HG03521 (cell line): ENCODE measurements at regions not wholly inside any gene's neighbourhood (a gene's known extent, or its start where the extent isn't known, plus 50 kb on each side); places are given as distances from the start of the nearest gene placed in this dataset.
A peak's percentile ranks its signal among the peaks of the same experiment; 100 is the strongest.
"Not testable (repeated sequence)": the region's sequence is repeated elsewhere in the genome, so short reads cannot be mapped to it uniquely, and the experiment has no call there.

ENCODE experiments used
- ATAC-seq: cut with Tn5 transposase; IDR thresholded peaks from one replicate; pipeline ENCODE4 v1.9.1; 2021; ENCODE audit warnings: mild to moderate bottlenecking, moderate library complexity; ENCODE audit not compliant: unreplicated experiment

DNA sequence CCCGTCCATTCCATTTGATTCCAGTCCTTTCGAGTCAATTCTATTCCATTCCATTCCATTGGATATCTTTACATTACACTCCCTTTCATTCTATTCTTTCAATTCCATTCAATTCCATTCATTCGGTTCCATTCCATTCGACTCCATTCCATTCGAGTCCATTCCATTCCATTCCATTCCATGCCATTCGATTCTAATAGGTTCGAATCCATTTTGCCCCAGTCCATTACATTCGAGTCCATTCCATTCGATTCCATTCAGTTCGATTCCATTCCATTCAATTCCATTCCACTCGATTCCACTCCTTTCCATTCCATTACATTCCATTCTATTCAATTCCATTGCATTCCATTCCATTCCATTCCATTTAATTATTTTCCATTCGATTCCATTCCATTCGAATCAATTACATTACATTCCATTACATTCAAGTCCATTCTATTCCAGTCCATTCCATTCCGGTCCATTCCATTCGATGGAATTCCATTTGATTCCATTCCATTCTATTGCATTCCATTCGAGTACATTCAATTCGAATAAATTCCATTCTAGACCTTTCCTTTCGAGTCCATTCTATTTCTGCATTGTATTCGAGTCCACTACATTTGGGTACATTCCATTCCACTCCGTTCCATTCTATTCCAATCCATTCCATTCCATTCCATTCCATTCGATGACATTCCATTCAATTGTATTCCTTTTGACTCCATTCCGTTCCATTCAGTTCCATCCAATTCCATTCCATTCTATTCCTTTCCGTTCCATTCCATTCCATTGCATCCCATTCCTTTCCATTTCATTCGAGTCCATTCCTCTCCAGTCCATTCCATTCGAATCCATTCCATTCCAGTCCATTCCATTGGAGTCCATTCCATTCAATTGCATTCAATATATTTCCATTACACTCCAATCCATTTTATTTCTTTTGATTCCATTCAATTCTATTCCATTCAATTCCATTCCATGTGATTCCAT, 2604.8 kb upstream of the TPTE start:
- no peak for ATAC-seq

DNA sequence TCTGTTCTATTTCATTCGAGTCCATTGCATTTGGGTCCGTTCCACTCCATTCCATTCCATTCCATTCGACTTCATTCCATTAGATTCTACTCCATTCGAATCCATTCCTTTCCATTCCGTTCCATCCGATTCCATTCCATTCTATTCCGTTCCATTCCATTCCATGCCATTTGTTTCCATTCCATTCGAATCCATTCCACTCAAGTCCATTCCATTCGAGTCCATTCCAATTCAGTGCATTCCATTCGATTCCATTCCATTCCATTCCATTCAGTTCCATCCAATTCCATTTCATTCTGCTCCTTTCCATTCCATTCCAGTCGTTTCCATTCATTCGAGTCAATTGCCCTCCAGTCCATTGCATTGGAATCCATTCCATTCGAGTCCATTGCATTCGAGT, 2603.7 kb upstream of the TPTE start:
- no peak for ATAC-seq

DNA sequence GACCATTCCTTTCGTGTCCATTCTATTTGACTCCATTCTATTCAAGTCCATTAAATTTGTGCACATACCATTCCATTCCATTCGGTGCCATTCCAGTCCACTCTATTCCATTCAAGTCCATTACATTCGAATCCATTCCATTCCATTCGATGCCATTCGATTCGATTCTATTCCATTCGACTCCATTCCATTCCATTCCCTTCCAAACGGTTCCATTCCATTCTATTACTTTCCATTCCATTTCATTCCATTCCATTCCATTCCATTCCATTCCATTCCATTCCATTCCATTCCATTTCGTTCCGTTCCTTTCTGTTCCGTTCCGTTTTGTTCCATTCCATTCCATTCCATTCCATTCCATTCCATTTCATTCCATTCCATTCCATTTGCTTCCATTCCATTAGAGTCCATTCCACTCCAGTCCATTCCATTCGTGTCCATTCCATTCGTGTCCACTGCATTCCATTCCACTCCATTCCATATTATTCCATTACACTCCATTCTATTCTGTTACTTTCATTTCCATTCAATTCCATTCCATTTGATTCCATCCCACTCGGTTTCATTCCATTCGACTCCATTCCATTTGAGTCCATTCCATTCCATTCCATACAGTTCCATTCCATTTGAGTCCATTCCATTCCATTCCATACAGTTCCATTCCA, 2595.3 kb upstream of the TPTE start:
- peak; percentile 51 for ATAC-seq

DNA sequence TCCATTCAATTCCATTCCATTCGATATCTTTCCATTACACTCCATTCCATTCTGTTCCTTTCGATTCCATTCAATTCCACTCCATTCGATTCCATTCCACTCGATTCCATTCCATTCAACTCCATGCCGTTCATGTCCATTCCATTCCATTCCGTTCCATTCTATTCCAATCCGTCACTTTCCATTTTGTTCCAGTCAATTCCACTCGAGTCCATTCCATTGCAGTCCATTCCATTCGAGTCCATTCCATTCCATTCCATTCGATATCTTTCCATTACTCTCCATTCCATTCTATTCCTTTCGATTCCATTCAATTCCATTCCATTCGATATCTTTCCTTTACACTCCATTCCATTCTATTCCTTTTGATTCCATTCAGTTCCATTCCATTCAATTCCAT, 2592.9 kb upstream of the TPTE start:
- not testable (repeated sequence) for ATAC-seq

DNA sequence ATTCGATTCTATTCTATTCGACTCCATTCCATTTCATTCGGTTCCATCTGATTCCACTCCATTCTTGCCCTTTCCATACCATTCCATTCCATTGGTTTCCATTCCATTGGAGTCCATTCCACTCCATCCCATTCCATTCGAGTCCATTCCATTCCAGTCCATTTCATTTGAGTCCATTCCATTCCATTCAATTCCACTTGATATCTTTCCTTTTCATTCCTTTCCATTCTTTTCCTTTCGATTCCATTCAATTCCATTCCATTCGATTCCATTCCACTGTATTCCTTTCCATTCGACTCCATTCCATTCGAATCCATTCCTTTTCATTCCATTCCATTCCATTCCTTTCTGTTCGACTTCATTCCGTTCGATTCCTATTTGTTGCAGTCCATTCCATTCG, 2591.8 kb upstream of the TPTE start:
- ATAC-seq, result not testable (repeated sequence)

DNA sequence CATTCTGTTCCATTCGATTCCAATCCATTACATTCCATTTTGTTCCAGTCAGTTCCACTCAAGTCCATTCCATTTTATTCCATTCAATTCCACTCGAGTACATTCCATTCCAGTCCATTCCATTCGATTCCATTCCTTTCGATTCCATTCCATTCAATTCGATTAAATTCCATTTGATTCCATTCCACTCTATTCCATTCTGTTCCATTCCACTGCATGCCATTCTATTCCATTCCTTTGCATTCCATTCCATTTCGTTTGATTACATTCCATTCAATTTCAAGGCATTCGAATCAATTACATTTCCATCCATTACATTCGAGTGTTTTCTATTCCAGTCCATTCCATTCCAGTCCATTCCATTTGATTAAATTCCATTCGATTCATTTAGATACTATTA, 2590.9 kb upstream of the TPTE start:
- ATAC-seq, result not testable (repeated sequence)

DNA sequence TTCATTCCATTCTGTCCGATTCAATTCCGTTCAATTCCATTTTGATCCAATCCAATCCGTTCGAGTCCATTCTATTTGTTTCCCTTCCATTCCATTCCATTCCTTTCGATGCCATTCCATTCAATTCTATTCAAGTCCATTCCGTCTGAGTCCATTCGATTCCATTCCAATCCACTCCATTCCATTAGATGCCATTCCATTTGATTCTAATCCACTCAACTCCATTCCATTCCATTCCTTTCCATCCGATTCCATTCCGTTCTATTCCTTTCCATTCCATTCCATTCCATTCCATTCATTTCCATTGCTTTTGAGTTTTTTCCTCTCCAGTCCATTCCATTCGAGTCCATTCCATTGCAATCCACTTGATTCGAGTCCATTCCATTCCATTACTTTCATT, 2589.3 kb upstream of the TPTE start:
- not testable (repeated sequence) for ATAC-seq

DNA sequence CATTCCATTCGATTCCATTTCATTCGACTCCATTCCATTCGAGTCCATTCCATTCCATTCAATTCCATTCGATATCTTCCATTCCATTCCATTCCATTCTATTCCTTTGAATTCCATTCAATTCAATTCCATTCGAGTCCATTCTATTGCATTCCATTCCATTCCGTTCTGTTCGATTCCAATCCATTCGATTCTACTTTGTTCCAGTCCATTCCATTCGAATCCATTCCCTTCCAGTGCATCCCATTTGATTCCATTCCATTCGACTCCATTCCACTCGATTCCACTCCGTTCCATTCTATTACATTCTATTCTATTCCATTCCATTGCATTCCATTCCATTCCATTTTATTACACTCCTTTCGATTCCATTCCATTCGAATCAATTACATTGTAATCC, 2588.5 kb upstream of the TPTE start:
- ATAC-seq, result not testable (repeated sequence)

DNA sequence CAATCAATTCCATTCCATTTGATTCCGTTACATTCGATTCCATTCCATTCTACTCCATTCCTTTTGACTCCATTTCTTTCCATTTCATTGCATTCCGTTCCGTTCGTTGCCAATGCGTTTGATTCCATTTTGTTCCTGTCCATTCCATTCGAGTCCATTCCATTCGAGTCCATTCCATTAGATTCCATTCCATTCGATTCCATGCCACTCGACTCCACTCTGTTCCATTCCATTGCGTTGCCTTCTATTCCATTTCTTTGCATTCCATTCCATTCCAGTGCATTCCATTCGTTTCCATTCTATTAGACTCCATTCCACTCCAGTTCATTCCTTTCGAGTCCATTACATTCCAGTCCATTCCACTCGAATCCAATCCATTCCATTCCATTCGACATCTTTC, 2587.5 kb upstream of the TPTE start:
- no peak for ATAC-seq

DNA sequence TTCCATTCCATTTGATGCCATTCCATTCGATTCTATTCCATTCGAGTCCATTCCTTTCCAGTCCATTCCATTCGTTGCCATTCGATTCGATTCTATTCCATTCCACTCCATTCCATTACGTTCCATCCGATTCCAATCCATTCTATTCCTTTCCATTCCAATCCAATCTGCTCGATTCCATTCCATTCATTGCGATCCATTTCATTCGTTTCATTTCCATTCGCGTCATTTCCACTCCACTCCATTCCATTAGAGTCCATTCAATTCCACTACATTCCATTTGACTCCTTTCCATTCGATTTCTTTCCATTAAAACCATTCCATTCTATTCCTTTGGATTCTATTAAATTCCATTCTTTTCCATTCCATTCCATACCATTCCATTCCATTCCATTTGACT, 2584.1 kb upstream of the TPTE start:
- not testable (repeated sequence) for ATAC-seq

DNA sequence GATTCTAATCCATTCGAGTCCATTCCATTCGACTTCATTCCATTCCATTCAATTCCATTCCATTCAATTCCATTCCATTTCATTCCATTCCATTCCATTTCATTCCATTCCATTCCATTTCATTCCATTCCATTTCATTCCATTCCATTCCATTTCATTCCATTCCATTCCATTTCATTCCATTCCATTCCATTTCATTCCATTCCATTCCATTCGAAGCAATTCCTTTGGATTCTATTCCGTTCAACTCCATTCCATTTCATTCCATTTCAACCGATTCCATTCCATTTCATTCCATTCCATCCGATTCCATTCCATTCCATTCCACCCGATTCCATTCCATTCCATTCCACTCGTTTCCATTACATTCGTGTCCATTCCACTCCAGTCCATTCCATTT, 2583.2 kb upstream of the TPTE start:
- not testable (repeated sequence) for ATAC-seq

DNA sequence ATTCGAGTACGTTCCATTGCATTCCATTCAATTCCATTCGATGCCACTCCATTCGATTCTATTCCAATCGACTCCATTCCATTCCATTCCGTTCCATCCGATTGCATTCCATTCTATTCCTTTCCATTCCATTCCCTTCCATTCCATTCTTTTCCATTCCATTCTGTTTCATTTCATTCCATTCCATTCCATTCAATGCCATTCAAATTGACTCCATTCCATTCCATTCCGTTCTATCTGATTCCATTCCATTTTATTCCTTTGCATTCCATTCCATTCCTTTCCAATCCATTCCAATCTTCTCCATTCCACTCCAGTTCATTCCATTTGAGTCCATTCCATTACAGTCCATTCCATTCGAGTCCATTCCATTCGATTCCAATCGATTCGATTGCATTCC, 2580.0 kb upstream of the TPTE start:
- ATAC-seq, result not testable (repeated sequence)

DNA sequence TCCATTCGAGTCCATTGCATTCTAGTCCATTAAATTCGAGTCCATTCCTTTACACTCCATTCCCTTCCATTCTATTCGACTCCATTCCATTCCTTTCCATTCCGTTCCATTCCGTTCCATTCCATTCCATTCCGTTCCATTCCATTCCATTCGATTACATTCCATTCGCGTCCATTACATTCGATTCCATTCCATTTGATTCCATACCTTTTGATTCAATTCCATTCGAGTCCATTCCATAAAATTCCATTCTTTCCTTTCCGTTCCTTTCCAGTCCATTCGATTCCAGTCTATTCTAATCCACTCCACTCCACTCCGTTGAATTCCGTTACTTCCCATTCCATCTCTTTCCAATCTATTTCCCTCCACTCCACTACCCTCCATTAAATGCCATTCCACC, 2579.2 kb upstream of the TPTE start:
- not testable (repeated sequence) for ATAC-seq

DNA sequence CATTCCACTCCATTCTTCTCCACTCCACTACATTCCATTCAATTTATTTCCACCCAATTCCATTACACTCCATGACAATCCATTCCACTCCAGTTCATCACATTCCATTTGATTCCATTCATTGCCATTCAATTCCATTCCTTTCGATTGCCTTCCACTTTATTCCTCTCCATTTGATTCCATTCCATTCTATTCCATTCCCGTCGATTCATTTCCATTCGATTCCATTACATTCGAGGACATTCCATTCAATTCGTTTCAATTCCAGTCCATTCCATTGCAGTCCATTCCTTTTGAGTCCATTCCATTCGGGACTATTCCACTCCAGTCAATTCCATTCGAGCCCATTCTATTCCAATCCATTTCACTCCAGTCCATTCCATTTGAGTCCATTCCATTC, 2577.8 kb upstream of the TPTE start:
- not testable (repeated sequence) for ATAC-seq

DNA sequence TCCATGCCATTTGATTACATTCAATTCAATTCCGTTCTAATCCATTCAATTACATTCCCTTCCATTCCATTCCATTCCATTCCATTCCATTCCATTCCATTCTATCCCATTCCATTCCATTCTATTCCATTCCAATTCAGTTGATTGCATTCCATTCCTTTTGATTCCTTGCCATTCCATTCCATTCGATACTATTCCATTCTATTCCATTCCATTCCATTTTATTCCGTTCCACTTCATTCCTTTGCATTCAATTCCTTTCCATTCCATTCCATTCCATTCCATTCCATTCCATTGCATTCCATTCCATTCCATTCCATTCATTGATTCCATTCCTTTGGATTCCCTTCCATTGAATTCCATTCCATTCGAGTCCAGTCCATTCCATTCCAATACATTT, 2574.0 kb upstream of the TPTE start:
- ATAC-seq, result no peak

DNA sequence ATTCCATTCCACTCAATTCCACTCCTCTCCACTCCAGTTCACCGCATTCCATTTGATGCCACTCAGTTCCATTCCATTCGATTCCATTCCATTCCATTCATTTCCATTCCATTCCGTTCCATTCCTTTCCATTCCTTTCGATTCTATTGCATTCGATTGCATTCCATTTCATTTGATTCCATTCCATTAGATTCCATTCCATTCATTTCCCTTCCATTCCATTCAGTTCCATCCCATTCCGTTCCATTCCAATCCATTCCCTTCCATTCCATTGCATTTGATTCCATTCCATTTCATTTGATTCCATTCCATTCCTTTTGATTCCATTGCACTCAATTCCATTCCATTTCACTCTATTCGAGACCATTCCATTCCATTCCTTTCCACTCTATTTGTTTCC, 2572.7 kb upstream of the TPTE start:
- not testable (repeated sequence) for ATAC-seq

DNA sequence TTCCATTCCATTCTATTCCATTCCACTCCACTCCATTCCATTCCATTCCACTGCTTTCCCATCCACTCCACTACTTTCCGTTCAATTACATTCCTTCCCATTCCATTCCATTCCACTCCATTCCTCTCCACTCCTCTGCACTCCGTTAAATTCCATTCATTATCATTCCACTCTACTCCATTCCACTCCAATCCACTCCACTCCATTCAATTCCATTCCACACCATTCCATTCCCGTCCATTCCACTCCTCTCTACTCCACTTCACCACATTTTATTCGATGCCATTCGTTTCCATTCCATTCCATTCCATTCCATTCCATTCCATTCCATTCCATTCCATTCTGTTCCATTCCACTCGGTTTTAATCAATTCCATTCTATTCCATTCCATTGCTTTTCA, 2571.5 kb upstream of the TPTE start:
- not testable (repeated sequence) for ATAC-seq

DNA sequence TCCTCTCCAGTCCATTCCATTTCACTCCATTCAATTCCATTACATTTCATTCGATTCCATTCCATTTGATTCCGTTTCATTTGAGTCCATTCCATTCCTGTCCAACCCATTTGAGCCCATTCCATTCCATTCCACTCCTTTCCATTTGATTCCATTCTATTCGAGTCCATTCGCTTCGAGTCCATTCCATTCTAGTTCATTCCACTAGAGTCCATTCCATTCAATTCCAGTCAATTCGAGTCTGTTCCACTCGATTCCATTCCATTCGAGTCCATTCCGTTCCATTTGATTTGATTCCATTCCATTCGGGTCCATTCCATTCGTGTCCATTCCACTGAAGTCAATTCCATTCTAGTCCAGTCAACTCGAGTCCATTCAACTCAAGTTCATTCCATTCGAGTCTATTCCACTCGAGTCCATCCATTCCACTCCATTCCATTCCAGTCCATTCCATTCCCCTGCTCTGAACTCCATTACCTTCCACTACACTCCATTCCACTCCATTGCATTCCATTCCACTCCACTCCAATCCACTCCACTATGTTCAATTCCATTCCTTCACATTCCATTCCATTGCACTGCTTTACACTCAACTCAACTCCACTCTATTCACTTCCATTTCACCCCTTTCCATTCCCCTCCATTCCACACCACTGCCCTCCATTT, 2569.4 kb upstream of the TPTE start:
- no peak for ATAC-seq

DNA sequence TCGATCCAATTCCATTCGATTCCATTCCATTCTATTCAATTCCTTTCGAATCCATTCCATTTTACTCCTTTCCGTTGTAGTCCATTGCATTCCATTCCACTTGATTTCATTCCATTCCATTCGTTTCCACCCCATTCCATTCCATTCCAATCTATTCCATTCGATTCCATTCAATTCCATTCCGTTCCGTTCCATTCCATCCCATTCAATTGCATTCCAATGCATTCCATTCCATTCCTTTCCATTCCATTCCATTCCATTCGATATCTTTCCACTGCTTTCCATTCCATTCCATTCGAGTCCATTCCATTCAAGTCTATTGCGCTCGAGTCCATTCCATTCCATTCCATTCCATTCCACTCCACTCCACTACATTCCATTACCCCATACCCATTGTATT, 2568.7 kb upstream of the TPTE start:
- ATAC-seq, result no peak

DNA sequence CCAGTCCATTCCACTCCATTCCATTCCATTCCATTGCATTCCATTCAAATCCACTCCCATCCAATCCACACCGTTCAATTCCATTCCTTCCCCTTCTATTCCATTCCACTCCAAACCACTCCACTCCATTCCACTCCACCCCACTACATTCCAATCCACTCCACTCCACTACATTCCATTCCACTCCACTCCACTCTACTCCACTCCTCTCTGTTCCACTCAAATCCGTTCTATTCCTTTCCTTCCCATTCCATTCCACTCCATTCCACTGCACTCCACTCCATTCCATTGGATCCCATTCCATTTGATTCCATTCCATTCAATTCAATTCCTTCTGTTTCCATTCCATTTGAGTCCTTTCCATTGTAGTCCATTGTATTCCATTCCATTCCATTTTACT, 2568.3 kb upstream of the TPTE start:
- no peak for ATAC-seq

DNA sequence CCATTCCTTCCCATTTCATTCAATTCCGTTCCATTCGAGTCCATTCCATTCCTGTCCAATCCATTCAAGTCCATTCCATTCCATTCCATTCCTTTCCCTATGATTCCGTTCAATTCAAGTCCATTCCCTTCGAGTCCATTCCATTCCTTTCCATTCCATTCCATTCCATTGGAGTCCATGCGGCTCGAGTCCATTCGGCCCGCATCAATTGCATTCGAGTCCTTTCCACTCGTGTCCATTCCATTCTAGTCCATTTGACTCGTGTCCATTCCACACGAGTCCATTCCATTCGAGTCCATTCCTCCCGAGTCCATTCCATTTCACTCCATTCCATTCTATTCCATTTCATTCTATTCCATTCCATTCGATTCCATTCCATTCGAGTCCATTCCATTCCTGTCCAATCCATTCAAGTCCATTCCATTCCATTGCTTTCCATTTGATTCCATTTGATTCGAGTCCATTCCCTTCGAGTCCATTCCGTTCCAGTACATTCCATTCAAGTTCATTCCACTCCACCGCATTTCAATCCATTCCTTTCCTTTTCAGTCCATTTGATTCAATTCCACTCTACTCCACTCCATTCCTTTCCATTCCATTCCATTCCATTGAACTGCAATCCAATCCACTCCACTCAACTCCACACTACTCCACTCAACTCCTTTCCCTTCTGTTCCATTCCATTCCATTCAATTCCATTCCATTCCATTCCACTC, 2565.9 kb upstream of the TPTE start:
- ATAC-seq, result not testable (repeated sequence)
